EL (cell line): ENCODE measurements at regions not wholly inside any gene's neighbourhood (a gene's known extent, or its start where the extent isn't known, plus 50 kb on each side); places are given as distances from the start of the nearest gene placed in this dataset.

Experiments used
- DNase-seq: peaks from one replicate; pipeline ENCODE4 v3.0.0-alpha.2; 2016

- no peak for DNase-seq
Observed at GRCh38 chr13:73421310-73421912, 362.6 kb downstream of the KLF5 start.

DNA sequence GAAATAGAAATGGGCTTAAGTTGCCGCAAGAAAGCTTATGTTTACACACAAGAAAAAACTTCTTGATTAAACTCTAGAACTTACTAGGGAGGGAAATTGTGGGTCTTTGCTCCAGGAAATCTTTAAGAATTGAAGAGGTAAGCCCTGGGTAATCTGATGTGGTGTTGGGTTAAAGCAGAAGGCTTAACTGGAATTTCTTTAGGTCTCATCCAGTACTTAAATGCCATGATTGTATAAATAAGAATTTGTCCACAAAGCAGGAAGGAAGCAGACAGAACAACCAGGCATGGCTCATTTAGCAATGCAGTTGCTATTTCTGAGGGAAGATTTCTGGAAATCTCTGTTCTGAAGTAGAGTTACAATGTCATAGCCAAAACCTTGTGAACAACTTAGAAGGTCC, 360.4 kb downstream of the KLF5 start:
- DNase-seq: no peak

DNA sequence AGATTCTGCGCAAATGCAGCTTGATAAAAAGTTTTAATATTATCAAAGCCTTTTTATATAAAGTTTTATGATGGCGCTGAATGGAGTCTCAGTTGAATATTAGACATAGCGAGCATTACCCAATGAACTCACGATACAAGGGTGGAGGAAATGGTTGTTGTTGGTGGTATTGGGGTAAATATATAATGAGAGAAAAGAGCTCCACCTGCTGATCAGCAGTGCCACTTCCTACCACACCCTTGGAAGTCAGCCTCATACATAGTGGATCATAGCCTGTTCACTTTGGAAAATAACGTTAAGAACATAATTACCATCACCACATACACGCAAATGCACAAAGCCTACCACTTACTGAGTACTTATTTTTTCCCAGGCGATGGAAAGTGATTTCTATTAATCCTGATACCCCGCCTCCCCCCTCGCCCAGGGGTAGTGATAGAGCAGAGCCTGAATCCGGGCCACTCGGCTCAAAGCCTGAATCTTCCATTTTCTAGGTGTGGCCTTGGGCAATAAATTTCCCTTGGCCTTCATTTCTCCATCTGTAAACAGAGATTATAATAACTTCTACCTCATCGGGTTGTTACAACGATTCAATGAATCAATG, 358.3 kb downstream of the KLF5 start:
- DNase-seq: peak; percentile 21

DNA sequence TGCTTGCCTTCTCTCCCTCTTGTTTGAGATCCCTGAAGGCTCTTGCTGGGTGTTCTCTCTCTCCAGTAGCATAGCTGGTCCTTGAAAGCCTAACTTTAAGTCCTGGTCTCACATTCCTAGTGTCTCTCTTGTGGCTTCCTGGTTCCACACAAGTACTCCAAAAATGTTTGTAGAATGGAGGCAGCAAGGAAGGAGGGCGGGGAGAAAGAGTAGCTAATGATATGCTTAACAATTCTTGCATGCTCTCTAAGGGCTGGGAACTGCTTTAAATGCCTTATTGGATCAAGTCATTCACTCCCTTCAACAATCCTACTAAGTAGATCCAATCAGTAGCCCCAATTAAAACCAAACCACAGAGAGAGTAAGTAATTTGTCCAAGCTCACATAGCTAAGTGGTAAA, 357.3 kb downstream of the KLF5 start:
- peak; percentile 16 for DNase-seq

DNA sequence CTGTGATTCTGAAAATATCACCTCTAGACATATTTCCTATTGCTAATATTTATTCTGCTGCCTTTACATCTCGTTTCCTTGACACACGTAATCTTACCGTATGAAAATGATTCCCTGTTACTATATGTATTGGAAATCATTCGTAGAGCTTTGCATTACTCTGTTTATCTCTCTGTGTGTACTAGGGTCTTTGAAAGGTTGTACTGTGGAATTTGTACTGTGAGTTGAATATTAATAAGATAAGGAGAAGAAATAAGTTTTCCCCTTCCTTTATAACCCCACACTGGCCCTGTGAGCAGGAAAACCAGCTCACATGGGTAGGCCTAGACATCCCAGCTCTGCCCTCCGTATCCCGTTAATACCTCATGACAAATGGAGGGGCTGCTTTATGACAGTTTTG, 354.9 kb downstream of the KLF5 start:
- DNase-seq: no peak

GRCh38 chr13:73412933-73413332, 354.1 kb downstream of the KLF5 start:
- DNase-seq: no peak

- no peak for DNase-seq
Observed at GRCh38 chr13:73411067-73411809, 352.4 kb downstream of the KLF5 start.

GRCh38 chr13:73406454-73406853, 347.6 kb downstream of the KLF5 start:
- DNase-seq: no peak

- no peak for DNase-seq
Observed at GRCh38 chr13:73404581-73404980, 345.8 kb downstream of the KLF5 start.

DNA sequence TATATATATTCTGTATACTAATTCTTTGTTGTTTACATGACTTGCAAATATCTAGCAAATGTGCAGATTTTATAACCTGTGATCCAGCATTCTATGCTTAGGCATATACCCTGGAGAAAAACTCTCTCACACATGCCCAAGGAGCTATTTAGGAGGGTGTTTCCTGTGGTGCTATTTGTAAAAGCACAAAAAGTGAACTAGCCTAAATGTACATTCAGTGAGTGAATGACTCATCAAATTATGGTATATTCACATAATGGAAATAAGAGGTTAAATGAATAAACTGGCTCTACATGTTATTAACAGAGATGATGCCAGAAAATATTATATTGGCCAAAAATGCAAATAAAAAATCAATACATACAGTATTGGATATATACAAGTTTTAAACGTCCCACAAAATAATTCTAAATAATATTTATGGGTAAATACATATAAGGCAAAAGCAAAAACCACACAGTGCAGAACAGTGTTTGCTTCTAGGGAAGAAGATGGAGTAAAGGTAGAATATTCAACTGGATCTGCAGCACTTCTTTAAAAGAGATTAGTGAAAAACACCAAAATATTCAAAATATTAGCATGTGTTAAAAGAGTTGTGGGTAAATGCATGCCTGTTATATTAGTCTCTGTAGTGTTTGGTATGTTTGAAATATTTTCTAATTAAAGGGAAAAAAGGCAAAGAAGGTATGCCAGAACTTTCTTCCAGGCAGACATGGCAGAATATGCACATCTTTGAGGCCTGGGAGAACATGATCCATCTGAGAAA, 344.7 kb downstream of the KLF5 start:
- no peak for DNase-seq

DNA sequence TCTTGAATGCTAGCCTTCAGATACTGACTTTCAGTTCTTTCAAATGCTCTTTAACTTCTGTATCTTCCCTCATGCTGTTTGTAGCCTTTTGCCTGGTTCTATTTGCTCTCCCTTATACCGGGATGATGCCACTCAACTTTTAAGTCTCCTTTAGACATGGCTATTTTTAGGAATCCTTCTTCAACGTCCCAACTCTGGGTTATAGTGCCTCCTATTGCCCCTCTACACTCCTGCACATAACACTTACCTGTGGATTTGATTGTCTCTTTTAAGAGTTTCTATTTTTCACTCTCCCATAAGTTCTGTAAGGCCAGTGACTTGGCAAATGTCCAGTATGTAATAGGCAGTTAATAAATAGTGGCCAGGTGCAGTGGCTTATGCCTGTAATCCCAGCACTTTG, 343.0 kb downstream of the KLF5 start:
- DNase-seq: no peak

- DNase-seq: no peak
Observed at GRCh38 chr13:73399347-73400216, 340.8 kb downstream of the KLF5 start.

DNA sequence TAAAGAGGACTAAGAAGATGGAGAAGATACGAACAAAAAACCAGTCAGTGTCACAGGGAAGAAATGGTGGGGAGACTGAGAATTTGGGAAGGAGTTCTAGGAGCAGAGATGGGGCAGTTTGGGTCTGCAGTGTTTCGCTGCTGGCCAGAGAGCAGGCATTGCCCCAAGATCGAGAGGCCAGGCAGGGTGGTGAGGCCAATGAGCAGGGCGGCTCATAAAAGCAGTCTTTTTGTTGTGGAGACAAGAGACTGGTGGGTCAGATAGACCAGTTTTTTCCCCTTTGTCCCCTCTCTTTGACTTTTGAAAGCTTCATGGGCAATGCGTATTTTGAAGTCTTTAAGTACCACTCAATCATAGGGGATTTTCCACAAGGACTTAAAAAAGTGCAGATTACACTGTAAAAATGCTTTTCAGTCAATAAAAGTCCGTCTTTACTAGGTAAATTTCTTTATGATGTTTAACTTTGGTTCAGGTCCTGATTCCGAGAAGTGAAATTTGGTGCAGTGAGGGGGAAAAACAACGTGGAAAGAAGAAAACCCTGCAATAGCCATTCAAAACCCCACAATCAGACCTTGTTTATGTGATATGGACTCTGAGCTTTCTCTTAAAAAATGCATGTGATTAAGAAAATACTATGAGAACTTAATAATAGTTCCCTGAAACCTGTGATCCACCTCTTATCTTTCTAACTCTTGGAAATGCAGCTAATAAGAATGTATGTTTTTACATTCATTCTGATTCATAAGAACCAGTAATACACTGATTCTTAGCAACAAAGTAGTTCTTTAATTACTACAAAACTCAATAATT, 338.9 kb downstream of the KLF5 start:
- DNase-seq: no peak

GRCh38 chr13:73394066-73394465, 335.3 kb downstream of the KLF5 start:
- DNase-seq: no peak

GRCh38 chr13:73390100-73390499, 331.3 kb downstream of the KLF5 start:
- no peak for DNase-seq

- DNase-seq: no peak
Observed at GRCh38 chr13:73388586-73388985, 329.8 kb downstream of the KLF5 start.

GRCh38 chr13:73387318-73387717, 328.5 kb downstream of the KLF5 start:
- DNase-seq: no peak

- DNase-seq: no peak
Observed at GRCh38 chr13:73385848-73386247, 327.0 kb downstream of the KLF5 start.

DNA sequence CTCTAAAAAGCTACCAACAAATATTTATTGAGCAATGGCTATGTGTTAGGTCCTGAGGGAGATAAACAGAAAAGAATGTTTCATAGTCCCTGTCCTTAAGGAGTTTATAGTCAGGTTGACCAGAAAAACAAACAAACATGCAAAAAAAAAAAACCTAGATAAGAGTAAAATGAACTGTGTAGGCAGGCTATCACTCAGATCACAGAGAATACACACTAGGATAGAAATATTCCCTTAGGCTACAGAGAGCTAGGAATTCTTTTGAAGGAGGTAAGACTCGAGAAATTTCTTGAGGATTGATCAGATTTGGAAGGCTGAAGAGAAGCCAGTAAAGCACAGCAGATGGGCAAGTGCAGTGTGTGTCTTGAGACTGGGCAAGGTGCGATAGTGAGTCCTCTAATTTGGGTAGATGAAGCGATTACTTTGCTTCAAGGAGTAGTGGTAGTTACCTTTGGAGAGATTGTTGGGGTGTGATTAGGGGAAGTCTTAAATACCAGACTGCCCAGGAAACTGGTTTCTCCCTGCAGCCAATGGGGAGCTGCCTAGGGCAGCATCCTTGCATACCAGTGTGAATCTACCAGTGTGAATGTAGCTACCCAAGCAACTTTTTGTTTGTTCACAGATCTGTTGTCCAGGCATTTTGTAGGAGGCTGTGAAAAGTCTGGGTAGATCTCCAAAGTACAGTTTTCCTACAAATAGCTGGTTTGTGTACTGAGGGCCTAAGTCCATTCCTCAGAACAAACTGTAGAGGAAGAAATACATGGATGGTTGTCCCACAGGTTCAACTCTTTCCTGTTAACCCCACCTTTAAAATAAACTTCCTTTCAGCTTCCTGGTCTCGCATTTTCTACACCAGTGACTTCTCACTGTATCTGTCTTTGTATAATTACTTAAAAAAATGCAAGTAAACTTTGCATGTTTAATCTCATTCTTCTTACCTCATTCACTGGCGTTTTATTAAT, 314.1 kb downstream of the KLF5 start:
- DNase-seq: no peak

DNA sequence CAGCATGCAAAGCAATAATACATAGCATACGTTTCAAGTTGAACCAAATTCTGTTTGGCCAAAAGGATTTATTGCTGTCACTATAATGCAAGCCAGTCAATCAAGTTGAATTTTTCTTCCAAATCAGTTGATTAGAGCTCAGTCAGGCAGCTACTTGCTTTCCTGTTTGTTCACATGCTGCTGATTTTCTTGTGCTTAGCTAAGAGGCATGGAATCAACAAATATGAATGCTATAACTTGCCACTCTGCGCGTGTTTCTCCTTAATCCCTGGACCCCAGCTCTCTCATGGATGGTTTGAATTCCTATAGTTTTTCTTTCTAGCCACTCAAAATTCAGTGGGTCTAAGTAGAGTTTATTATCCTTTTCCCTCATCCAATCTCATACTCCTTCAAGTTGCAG, 311.3 kb downstream of the KLF5 start:
- DNase-seq: no peak

GRCh38 chr13:73369095-73369494, 310.3 kb downstream of the KLF5 start:
- DNase-seq: no peak
